ENCODE measurements at regions not wholly inside any gene's neighbourhood (a gene's known extent, or its start where the extent isn't known, plus 50 kb on each side); places are given as distances from the start of the nearest gene placed in this dataset.

GRCh38 chr19:30083125-30083681, 141.2 kb downstream of the URI1 start:
- DNase-seq: no peak

DNA sequence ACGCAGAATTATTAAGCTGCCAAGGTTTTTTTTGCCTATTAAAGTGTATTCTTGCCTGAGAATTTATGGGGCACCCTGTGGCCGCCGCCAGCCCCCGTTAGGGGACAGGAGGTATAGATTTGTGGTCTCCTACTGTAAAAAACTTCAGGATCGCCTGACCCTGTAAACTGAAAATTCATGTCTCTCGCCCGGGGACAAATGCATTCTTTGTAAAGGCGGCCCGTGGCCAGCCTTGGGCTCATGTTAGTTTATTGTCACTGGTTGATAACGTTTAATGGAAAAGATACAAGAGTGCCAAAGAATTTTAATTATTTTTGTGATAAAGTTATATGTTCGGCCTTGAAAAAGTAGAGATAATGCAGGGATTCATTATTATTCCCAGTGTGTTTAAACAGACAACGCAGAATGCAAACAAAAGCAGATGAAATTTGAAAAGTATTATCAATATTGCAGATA, 141.7 kb downstream of the URI1 start:
- DNase-seq: no peak

- DNase-seq: no peak
Measured at GRCh38 chr19:30084390-30084819, 142.4 kb downstream of the URI1 start.

- no peak for DNase-seq
Measured at GRCh38 chr19:30085394-30085793, 143.4 kb downstream of the URI1 start.

- DNase-seq: no peak
Measured at GRCh38 chr19:30086220-30086619, 144.2 kb downstream of the URI1 start.

GRCh38 chr19:30086916-30087315, 144.9 kb downstream of the URI1 start:
- DNase-seq: no peak

- no peak for DNase-seq
Measured at GRCh38 chr19:30087381-30088138, 145.5 kb downstream of the URI1 start.

GRCh38 chr19:30088567-30088966, 146.5 kb downstream of the URI1 start:
- no peak for DNase-seq

- DNase-seq: no peak
Measured at GRCh38 chr19:30089086-30089665, 147.1 kb downstream of the URI1 start.

DNA sequence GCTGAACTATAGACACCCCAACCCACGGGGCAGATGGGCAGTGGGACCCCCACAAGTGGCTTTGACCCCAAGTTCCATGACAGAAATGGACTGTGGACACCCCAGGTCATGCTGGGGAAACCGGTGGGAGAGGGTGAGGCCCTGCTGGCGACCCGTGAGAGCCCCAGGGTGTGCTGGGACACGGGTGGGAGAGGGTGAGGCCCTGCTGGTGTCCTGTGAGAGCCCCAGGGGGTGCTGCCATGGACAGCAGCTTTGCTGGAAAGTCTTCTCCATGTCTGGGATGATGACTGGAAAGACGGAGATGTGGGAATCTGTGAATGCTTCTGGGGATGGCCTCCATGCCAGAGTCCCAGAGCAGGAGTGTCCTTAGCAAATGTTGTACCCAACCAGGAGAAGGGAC, 148.4 kb downstream of the URI1 start:
- DNase-seq: no peak

- DNase-seq: no peak
Measured at GRCh38 chr19:30090963-30091362, 148.9 kb downstream of the URI1 start.

GRCh38 chr19:30091456-30091855, 149.4 kb downstream of the URI1 start:
- DNase-seq: no peak

GRCh38 chr19:30091856-30092255, 149.8 kb downstream of the URI1 start:
- DNase-seq: no peak

DNA sequence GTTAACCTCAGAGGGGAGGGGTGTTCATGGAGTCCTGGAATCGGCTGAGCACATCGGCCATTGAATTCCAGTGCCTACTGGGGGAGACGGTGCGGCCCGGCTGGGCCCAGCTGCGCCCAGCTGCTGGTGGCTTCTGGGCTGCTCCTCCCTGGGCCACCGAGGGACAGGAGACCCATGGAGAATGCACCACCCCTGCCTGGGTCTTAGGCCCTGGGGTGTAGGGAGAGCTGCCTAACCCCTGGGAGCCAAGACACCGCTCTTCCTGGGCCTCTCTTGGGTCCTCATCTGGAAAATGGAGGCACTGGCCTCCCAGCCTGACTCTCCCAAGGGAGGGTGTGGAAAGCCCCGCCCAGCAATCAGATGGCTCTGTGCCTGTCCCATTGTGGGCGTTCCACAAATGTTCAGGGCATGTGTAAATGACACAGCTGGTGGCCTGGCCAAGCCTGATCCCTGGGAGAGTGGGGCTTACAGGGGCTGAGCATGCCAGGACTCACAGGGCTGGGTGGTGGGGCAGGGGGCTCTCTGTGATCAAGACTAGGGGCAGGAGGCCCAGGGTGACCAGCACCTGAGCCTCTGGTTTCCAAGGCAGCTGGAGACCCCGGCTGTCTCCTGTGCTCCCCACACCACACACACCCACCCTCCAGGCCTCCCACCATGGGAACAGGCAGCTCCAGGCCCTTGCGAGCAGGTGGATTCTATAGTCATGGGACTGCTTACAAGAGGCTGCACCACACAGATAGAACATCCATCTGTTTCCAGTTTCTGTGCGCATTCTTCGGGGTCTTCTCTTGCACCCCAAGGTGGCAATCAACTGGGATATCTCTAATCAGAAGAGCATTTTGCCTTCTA, 150.9 kb downstream of the URI1 start:
- no peak for DNase-seq

GRCh38 chr19:30093966-30094755, 152.1 kb downstream of the URI1 start:
- no peak for DNase-seq

- no peak for DNase-seq
Measured at GRCh38 chr19:30094756-30095140, 152.7 kb downstream of the URI1 start.

DNA sequence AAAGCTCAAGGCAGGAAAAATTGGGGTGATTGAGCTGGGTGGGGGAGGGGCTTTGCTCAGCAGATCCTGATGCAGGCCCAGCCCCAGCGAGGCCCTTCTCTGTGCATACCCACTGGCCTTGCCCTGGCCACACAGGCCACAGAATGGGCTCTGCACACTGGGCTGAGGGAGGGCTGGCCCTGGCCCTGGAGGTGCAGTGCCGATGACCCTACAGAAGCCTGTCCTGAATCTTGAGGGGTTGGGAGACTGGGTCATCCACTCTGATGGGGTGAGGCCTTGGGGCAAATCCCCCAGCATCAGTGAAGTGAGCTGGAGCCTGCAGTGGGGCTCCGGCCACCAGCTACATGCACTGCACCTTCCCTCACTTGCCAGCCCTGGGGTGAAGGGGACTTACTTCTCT, 153.1 kb downstream of the URI1 start:
- no peak for DNase-seq

- no peak for DNase-seq
Measured at GRCh38 chr19:30096596-30097370, 154.7 kb downstream of the URI1 start.

GRCh38 chr19:30097746-30098280, 155.8 kb downstream of the URI1 start:
- DNase-seq: no peak

- DNase-seq: no peak
Measured at GRCh38 chr19:30102239-30102638, 160.2 kb downstream of the URI1 start.

DNA sequence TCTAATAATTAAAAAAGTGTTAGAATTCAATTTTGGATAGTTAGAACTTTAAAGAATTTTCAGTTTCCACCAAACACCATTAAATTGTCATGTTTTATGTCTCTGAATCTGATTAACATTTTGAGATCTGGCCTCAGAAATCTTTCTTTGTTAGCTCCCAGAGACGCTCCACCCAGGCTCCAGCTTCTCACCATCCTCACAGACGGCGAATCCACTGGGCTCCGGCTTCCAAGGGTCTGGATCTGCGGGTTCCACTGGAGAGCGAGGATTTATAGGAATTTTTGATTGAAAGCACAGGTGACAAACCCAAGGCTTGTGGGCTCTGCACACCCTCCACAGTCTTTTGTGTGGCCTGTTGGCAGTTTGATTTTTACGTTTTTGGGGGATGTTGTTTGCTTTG, 160.6 kb downstream of the URI1 start:
- no peak for DNase-seq
